HepG2 (cell line): ENCODE measurements at regions not wholly inside any gene's neighbourhood (a gene's known extent, or its start where the extent isn't known, plus 50 kb on each side); places are given as distances from the start of the nearest gene placed in this dataset.

Source experiments
- ATAC-seq: fragments of 200-7000 bp; cut with Tn5 transposase; 3 replicates; pipeline ENCODE4 v1.9.1; 2020; ENCODE audit warnings: mild to moderate bottlenecking, moderate library complexity
- BruUV-seq: library from RNA; stranded (reverse); fragments of 400-500 nt; replicated peaks from 2 replicates; lab custom pipeline; 2021; lab: Mats Ljungman, UMichigan
- CTCF ChIA-PET: fragments of 300-600 bp; formaldehyde crosslinking; extraction: SDS; loops from one replicate; lab custom pipeline; 2021; ENCODE audit warnings: low total read pairs, inconsistent platforms, low intra/inter-chr PET ratio; lab: Yijun Ruan, JAX
- POLR2A ChIA-PET: fragments of 350-600 bp; sonication (Branson Sonifier 250); formaldehyde crosslinking; loops from one replicate; lab custom pipeline; 2020; ENCODE audit warnings: antibody characterized with exemption, inconsistent platforms; lab: Yijun Ruan, JAX
- DNase-seq: peaks from one replicate; pipeline ENCODE4 v3.0.0-alpha.2; 2015; ENCODE audit warnings: low spot score
- FAIRE-seq: peaks from 3 replicates; lab custom pipeline; 2011; peaks lifted over from hg19 to GRCh38; lab: Jason Lieb, UNC
- H2AFZ ChIP-seq: one replicate; pipeline ENCODE4 v1.6.1; 2011; ENCODE audit warnings: low read length, inconsistent platforms
- H3K27ac ChIP-seq: fragments of 300-600 bp; 3 replicates; pipeline ENCODE4 v1.8.0; 2011; ENCODE audit warnings: mixed run types, mild to moderate bottlenecking, mixed read lengths, low read length, inconsistent platforms; ENCODE audit not compliant: insufficient read depth; ENCODE audit errors: extremely low read length
- H3K27me3 ChIP-seq, 2 experiments: fragments of 200-600 bp in 1 of 2; 2 replicates in 1 of 2; 3 replicates in 1 of 2; pipeline versions ENCODE4 v1.6.0 to v1.8.0; 2011; ENCODE audit warnings: low read length in 2 of 2, mild to moderate bottlenecking in 2 of 2, moderate library complexity in 2 of 2, inconsistent platforms in 1 of 2; ENCODE audit not compliant: insufficient read depth in 2 of 2, control insufficient read depth in 1 of 2
- H3K36me3 ChIP-seq, 2 experiments: fragments of 200-600 bp in 1 of 2; replicated peaks in 1 of 2; 2 replicates in 1 of 2; 3 replicates in 1 of 2; pipeline versions ENCODE4 v1.5.1 to v1.8.0; 2011; ENCODE audit warnings: low read length in 2 of 2, inconsistent platforms in 1 of 2; ENCODE audit not compliant: insufficient read depth in 2 of 2, control insufficient read depth in 1 of 2
- H3K4me1 ChIP-seq: 2 replicates; pipeline ENCODE4 v1.5.1; 2012; ENCODE audit warnings: low read length, inconsistent platforms; ENCODE audit not compliant: insufficient read depth
- H3K4me2 ChIP-seq: 2 replicates; pipeline ENCODE4 v1.6.0; 2011; ENCODE audit warnings: low read depth, low read length, inconsistent platforms
- H3K4me3 ChIP-seq, 3 experiments: fragments of 200-600 bp in 1 of 3; sonication (generic), shearing (Covaris generic) in 1 of 3; replicated peaks in 1 of 3; 2 replicates each; pipeline ENCODE4 v1.5.1; 2011 to 2016; ENCODE audit warnings: low read length in 3 of 3, inconsistent platforms in 2 of 3, low read depth in 2 of 3, mild to moderate bottlenecking in 2 of 3, control low read depth in 1 of 3, mixed read lengths in 1 of 3; ENCODE audit not compliant: insufficient read depth in 1 of 3
- H3K79me2 ChIP-seq: one replicate; pipeline ENCODE4 v1.6.1; 2011; ENCODE audit warnings: low read length, inconsistent platforms; ENCODE audit not compliant: insufficient read depth
- H3K9ac ChIP-seq: 2 replicates; pipeline ENCODE4 v1.6.0; 2011; ENCODE audit warnings: mild to moderate bottlenecking, low read depth, low read length, inconsistent platforms; ENCODE audit not compliant: insufficient read depth
- H3K9me3 ChIP-seq: 2 replicates; pipeline ENCODE4 v1.5.1; 2012; ENCODE audit warnings: mild to moderate bottlenecking, low read length
- H4K20me1 ChIP-seq: 2 replicates; pipeline ENCODE4 v1.6.0; 2011; ENCODE audit warnings: inconsistent platforms, mild to moderate bottlenecking, low read length, moderate library complexity; ENCODE audit not compliant: insufficient read depth
- FLYWCH1 ChIP-seq: sonication (generic); formaldehyde crosslinking; IDR thresholded peaks from 2 replicates; pipeline ENCODE4 v1.8.1; 2023; ENCODE audit warnings: mild to moderate bottlenecking, missing genetic modification reagents
- GZF1 ChIP-seq: sonication (generic); formaldehyde crosslinking; IDR thresholded peaks from 2 replicates; pipeline ENCODE4 v1.5.1; 2020; ENCODE audit warnings: mild to moderate bottlenecking, missing genetic modification reagents
- MLLT10 ChIP-seq: sonication (generic); formaldehyde crosslinking; IDR thresholded peaks from 2 replicates; pipeline ENCODE4 v1.4.0; 2020; ENCODE audit warnings: missing genetic modification reagents
- PHF21A ChIP-seq: sonication (generic); formaldehyde crosslinking; IDR thresholded peaks from 2 replicates; pipeline ENCODE4 v1.5.0; 2020; ENCODE audit warnings: mild to moderate bottlenecking, missing genetic modification reagents
- SKI ChIP-seq: fragments of 450-650 bp; IDR thresholded peaks from one replicate; pipeline ENCODE4 v1.6.1; 2018; ENCODE audit warnings: mild to moderate bottlenecking; ENCODE audit not compliant: partially characterized antibody
- TCF12 ChIP-seq, 2 experiments: fragments of 450-650 bp in 1 of 2; sonication (generic) in 1 of 2; formaldehyde crosslinking in 1 of 2; IDR thresholded peaks; 2 replicates each; pipeline versions ENCODE4 v1.6.1 to v1.8.0; 2017 to 2022; ENCODE audit warnings: antibody characterized with exemption in 1 of 2, mild to moderate bottlenecking in 1 of 2, missing genetic modification reagents in 1 of 2, moderate library complexity in 1 of 2
- ZNF34 ChIP-seq: sonication (generic); formaldehyde crosslinking; IDR thresholded peaks from 2 replicates; pipeline ENCODE4 v1.4.0; 2020; ENCODE audit warnings: mild to moderate bottlenecking, missing genetic modification reagents, borderline replicate concordance
- ZNF547 ChIP-seq: sonication (generic); formaldehyde crosslinking; IDR thresholded peaks from 2 replicates; pipeline ENCODE4 v1.5.1; 2020; ENCODE audit warnings: mild to moderate bottlenecking, missing genetic modification reagents
- WGBS: methylation state at CpG from one replicate; pipeline ENCODE4 v1.1.6; 2017; ENCODE audit warnings: low lambda C conversion rate; 5-methylcytosine and 5-hydroxymethylcytosine counted together
- in situ Hi-C: cut with HindIII; loops from 2 replicates; pipeline ENCODE4 v1.10.0; 2017; ENCODE audit warnings: low pct_unique_long_range_greater_than_20kb; ENCODE audit not compliant: extremely low pct_ligation_motif_present
- intact Hi-C: fragments of 100-400 bp; cut with micrococcal nuclease; formaldehyde crosslinking; loops from one replicate; pipeline ENCODE4 v1.10.0; 2022; ENCODE audit not compliant: unreplicated experiment
- TF ChIP-seq, protein P1 (sequence below): sonication (generic); formaldehyde crosslinking; IDR thresholded peaks from 2 replicates; pipeline ENCODE4 v1.5.0; 2020; ENCODE audit warnings: missing genetic modification reagents

DNA sequence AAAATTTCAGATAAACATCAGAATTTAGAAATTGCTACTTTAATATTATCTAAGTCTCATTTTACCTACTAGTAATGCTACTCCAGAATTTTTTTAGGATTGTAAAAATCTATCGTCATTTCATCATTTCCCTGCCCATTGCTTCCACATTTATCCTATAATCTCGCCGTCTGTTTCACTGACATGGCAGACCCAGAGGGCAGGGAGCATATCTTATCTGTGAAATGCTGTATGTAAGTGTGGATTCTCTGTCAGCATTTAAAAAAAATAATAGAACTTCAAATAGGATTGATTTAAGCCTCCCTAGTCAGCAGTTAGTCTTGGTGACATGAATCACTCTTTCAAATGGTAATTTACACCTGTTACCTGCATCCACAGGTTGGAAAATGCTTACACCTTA, 314.4 kb downstream of the PCDH7 start:
- Histone ChIP-seq H3K4me2 (no peak overlapping the region), H3K9me3 (no peaks in the 10 kb centered on the region), H2AFZ (no peak overlapping the region), H4K20me1 (no peaks in the 10 kb centered on the region), H3K9ac (no peak overlapping the region), H3K4me3 (no peak overlapping the region), H3K27ac (no peak overlapping the region), H3K27me3 (no peaks in the 10 kb centered on the region), H3K79me2 (no peaks in the 10 kb centered on the region), H3K36me3 (no peaks in the 10 kb centered on the region), H3K4me1 (no peaks in the 10 kb centered on the region)
- no peak for FAIRE-seq
- ATAC-seq: no peak
- no peak for DNase-seq
- intact Hi-C loops: no loop called here
- TF ChIP-seq ZNF547 (CRISPR knock-in tag) (no peak), ZNF34 (CRISPR knock-in tag) (no peak), FLYWCH1 (no peak), TCF12 (IDR thresholded peaks at IDR 0.05) (no peak), TCF12 (CRISPR knock-in tag; IDR thresholded peaks at IDR 0.05) (no peak)
- TF ChIP-seq, protein P1, sequence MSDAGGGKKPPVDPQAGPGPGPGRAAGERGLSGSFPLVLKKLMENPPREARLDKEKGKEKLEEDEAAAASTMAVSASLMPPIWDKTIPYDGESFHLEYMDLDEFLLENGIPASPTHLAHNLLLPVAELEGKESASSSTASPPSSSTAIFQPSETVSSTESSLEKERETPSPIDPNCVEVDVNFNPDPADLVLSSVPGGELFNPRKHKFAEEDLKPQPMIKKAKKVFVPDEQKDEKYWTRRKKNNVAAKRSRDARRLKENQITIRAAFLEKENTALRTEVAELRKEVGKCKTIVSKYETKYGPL: no peak
- CTCF ChIA-PET: no interaction called here
- BruUV-seq: no TSS peak
- in situ Hi-C loops: no loop called here
- 2% methylated on average over 3 of the region's 3 CpGs for WGBS
- POLR2A ChIA-PET: no interaction called here

DNA sequence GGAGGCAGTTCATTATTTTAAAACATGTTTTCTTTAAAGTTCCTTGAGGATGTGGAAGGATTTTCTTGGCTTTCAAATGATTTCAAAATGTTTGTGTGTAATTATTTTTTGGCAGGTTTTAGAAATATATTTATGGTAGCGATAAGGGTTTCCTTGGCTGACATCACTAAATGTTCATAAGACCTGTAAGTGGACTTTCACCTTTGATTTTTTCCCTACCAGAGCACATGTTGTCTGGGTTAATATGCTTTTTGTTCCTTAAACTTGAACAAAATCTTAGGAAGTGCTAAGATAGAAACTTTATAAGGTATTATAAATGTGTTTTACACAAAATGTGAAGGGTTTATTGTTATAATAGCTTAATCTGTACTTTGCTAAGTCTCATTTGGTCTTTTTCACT, 315.6 kb downstream of the PCDH7 start:
- in situ Hi-C loops: no loop called here

More for the DNA sequence above, 315.6 kb downstream of the PCDH7 start:
- H3K9me3 ChIP-seq: no peaks in the 10 kb centered on the region
- ChIA-PET POLR2A (no interaction called here), CTCF (no interaction called here)
- FAIRE-seq (no peak), DNase-seq (no peak), ATAC-seq (no peak)
- H3K4me2 ChIP-seq: no peak overlapping the region
- BruUV-seq: no TSS peak
- H3K9ac ChIP-seq: no peak overlapping the region
- H3K27me3 ChIP-seq: no peaks in the 10 kb centered on the region
- H3K27ac ChIP-seq: no peak overlapping the region
- 88% methylated on average over 1 of the region's 1 CpG for WGBS
- H4K20me1 ChIP-seq: no peaks in the 10 kb centered on the region
- H3K4me3 ChIP-seq: no peak overlapping the region
- H3K36me3 ChIP-seq: no peaks in the 10 kb centered on the region
- intact Hi-C loops: no loop called here
- no peak overlapping the region for H2AFZ ChIP-seq
- no peak for TF ChIP-seq GZF1 (CRISPR knock-in tag)
- TF ChIP-seq PHF21A: no peak
- TF ChIP-seq MLLT10: no peak
- TF ChIP-seq SKI: no peak
- H3K79me2 ChIP-seq: no peaks in the 10 kb centered on the region
- no peaks in the 10 kb centered on the region for H3K4me1 ChIP-seq
